K562 (cell line): ENCODE measurements at regions not wholly inside any gene's neighbourhood (a gene's known extent, or its start where the extent isn't known, plus 50 kb on each side); places are given as distances from the start of the nearest gene placed in this dataset.
A peak's percentile ranks its signal among the peaks of the same experiment; 100 is the strongest.

Experiments
- ATAC-seq: fragments of 200-7000 bp; cut with Tn5 transposase; 3 replicates; pipeline ENCODE4 v1.9.1; 2020; ENCODE audit warnings: moderate library complexity
- BruUV-seq: library from RNA; stranded (reverse); fragments of 400-500 nt; replicated peaks from 2 replicates; lab custom pipeline; 2021; lab: Mats Ljungman, UMichigan
- CTCF ChIA-PET: fragments of 300-600 bp; formaldehyde crosslinking; extraction: SDS; loops from one replicate; lab custom pipeline; 2021; ENCODE audit warnings: low intra/inter-chr PET ratio; lab: Yijun Ruan, JAX
- POLR2A ChIA-PET: fragments of 300-600, 350-650 bp; sonication (Branson Sonifier 250); formaldehyde crosslinking; extraction: SDS; loops from one replicate; lab custom pipeline; 2021; ENCODE audit warnings: antibody characterized with exemption, inconsistent platforms; lab: Yijun Ruan, JAX
- DNase-seq, 4 experiments: peaks; one replicate each; pipeline versions ENCODE4 v3.0.0 to v3.0.0-alpha.2; 2011 to 2018; ENCODE audit warnings: low spot score in 3 of 4, mixed read lengths in 3 of 4; ENCODE audit errors: extremely low read depth in 1 of 4
- FAIRE-seq: peaks from 2 replicates; lab custom pipeline; 2011; peaks lifted over from hg19 to GRCh38; lab: Jason Lieb, UNC
- H2AFZ ChIP-seq: 2 replicates; pipeline ENCODE4 v1.6.0; 2011; ENCODE audit warnings: low read depth, low read length, control low read depth, inconsistent platforms
- H3K27ac ChIP-seq: fragments of 200-600 bp; 3 replicates; pipeline ENCODE4 v1.8.0; 2011; ENCODE audit warnings: low read depth, mild to moderate bottlenecking, control low read depth, inconsistent platforms, low read length, moderate library complexity, mixed read lengths; ENCODE audit errors: extremely low read depth
- H3K27me3 ChIP-seq, 2 experiments: fragments of 300-600 bp in 1 of 2; 2 replicates in 1 of 2; 3 replicates in 1 of 2; pipeline versions ENCODE4 v1.6.0 to v1.8.0; 2011; ENCODE audit warnings: inconsistent platforms in 2 of 2, low read length in 2 of 2, mild to moderate bottlenecking in 1 of 2, mixed read lengths in 1 of 2, moderate library complexity in 1 of 2; ENCODE audit not compliant: control insufficient read depth in 2 of 2, insufficient read depth in 2 of 2
- H3K36me3 ChIP-seq: fragments of 300-600 bp; 3 replicates; pipeline ENCODE4 v1.8.0; 2011; ENCODE audit warnings: mild to moderate bottlenecking, low read length, inconsistent platforms; ENCODE audit not compliant: control insufficient read depth, insufficient read depth
- H3K4me1 ChIP-seq, 2 experiments: fragments of 200-600 bp in 1 of 2; replicated peaks in 1 of 2; 2 replicates in 1 of 2; 3 replicates in 1 of 2; pipeline versions ENCODE4 v1.5.1 to v1.8.0; 2011; ENCODE audit warnings: inconsistent platforms in 2 of 2, low read length in 2 of 2, mild to moderate bottlenecking in 1 of 2, mixed read lengths in 1 of 2, moderate library complexity in 1 of 2; ENCODE audit not compliant: control insufficient read depth in 2 of 2, insufficient read depth in 2 of 2
- H3K4me2 ChIP-seq: 2 replicates; pipeline ENCODE4 v1.6.1; 2011; ENCODE audit warnings: low read length, control low read depth, inconsistent platforms, mixed read lengths; ENCODE audit not compliant: insufficient read depth
- H3K4me3 ChIP-seq: fragments of 200-600 bp; sonication (generic), shearing (Covaris generic); 2 replicates; pipeline ENCODE4 v1.5.1; 2016; ENCODE audit warnings: control low read depth, inconsistent platforms
- H3K79me2 ChIP-seq: fragments of 200-600 bp; 3 replicates; pipeline ENCODE4 v1.8.0; 2011; ENCODE audit warnings: low read length, inconsistent platforms; ENCODE audit not compliant: control insufficient read depth, insufficient read depth
- H3K9ac ChIP-seq, 2 experiments: 2 replicates each; pipeline versions ENCODE4 v1.6.0 to v1.6.1; 2011; ENCODE audit warnings: low read depth in 2 of 2, low read length in 2 of 2, control low read depth in 1 of 2, inconsistent platforms in 1 of 2, mild to moderate bottlenecking in 1 of 2, mixed read lengths in 1 of 2; ENCODE audit not compliant: insufficient read depth in 1 of 2
- H3K9me1 ChIP-seq: one replicate; pipeline ENCODE4 v1.6.0; 2011; ENCODE audit warnings: inconsistent platforms, mild to moderate bottlenecking, low read length, moderate library complexity; ENCODE audit not compliant: control insufficient read depth, insufficient read depth
- H3K9me3 ChIP-seq: replicated peaks from 2 replicates; pipeline ENCODE4 v1.5.1; 2011; ENCODE audit warnings: low read depth, low read length, inconsistent platforms; ENCODE audit not compliant: control insufficient read depth, insufficient read depth
- H4K20me1 ChIP-seq: replicated peaks from 2 replicates; pipeline ENCODE4 v1.6.1; 2011; ENCODE audit warnings: low read length, inconsistent platforms, mixed read lengths; ENCODE audit not compliant: control insufficient read depth, insufficient read depth
- ARHGAP35 ChIP-seq: fragments of 450-650 bp; IDR thresholded peaks from 2 replicates; pipeline ENCODE4 v1.6.1; 2018; ENCODE audit not compliant: partially characterized antibody
- ATF6 ChIP-seq: sonication (generic); formaldehyde crosslinking; IDR thresholded peaks from 2 replicates; pipeline ENCODE4 v1.4.0; 2020; ENCODE audit warnings: mild to moderate bottlenecking, missing genetic modification reagents
- CC2D1A ChIP-seq: fragments of 450-650 bp; IDR thresholded peaks from 2 replicates; pipeline ENCODE4 v1.6.1; 2017; ENCODE audit warnings: mild to moderate bottlenecking
- CHCHD3 ChIP-seq: fragments of 250-450 bp; sonication (Bioruptor Pico); IDR thresholded peaks from 2 replicates; pipeline ENCODE4 v2.1.2; 2022; ENCODE audit warnings: mild to moderate bottlenecking
- CREBBP ChIP-seq: IDR thresholded peaks from one replicate; pipeline ENCODE4 v1.6.1; 2012; ENCODE audit warnings: low read depth, mild to moderate bottlenecking, control low read depth, inconsistent platforms, low read length
- E2F4 ChIP-seq: sonication (generic); formaldehyde crosslinking; IDR thresholded peaks from 2 replicates; pipeline ENCODE4 v1.8.0; 2022; ENCODE audit warnings: mild to moderate bottlenecking, low read depth, missing genetic modification reagents
- HNRNPH1 ChIP-seq: fragments of 200-400 bp; formaldehyde crosslinking; optimal IDR thresholded peaks from 2 replicates; pipeline ENCODE3; 2017; ENCODE audit warnings: low read depth, mild to moderate bottlenecking, low read length, moderate library complexity
- NR0B1 ChIP-seq: fragments of 450-650 bp; IDR thresholded peaks from one replicate; pipeline ENCODE4 v1.6.1; 2018; ENCODE audit warnings: mild to moderate bottlenecking, moderate library complexity; ENCODE audit not compliant: partially characterized antibody
- NR3C1 ChIP-seq: sonication (generic); formaldehyde crosslinking; IDR thresholded peaks from 2 replicates; pipeline ENCODE4 v1.8.1; 2022; ENCODE audit warnings: missing genetic modification reagents
- RBM39 ChIP-seq: fragments of 200-400 bp; formaldehyde crosslinking; optimal IDR thresholded peaks from 2 replicates; pipeline ENCODE3; 2018; ENCODE audit warnings: low read depth, low read length
- TSHZ1 ChIP-seq: fragments of 250-450 bp; sonication (Bioruptor Pico); IDR thresholded peaks from 2 replicates; pipeline ENCODE4 v1.4.0; 2020; ENCODE audit warnings: mild to moderate bottlenecking, moderate library complexity
- ZKSCAN8 ChIP-seq: fragments of 200-800 bp; sonication (Bioruptor generic); IDR thresholded peaks from 2 replicates; pipeline ENCODE4 v1.6.1; 2016; ENCODE audit warnings: missing genetic modification characterization, missing compliant biosample characterization
- ZNF778 ChIP-seq: fragments of 450-650 bp; formaldehyde crosslinking; IDR thresholded peaks from 2 replicates; pipeline ENCODE4 v1.4.0; 2020; ENCODE audit warnings: mild to moderate bottlenecking, moderate library complexity
- WGBS: fragments of 100-300 bp; shearing (Covaris generic); methylation state at CpG from one replicate; pipeline ENCODE4 v1.1.6; 2016; ENCODE audit warnings: low coverage, mixed read lengths; ENCODE audit not compliant: insufficient coverage; ENCODE audit errors: missing lambda C conversion rate; 5-methylcytosine and 5-hydroxymethylcytosine counted together
- in situ Hi-C: fragments of 300-500 bp; cut with MboI; formaldehyde crosslinking; loops from 4 replicates; pipeline ENCODE4 v1.15.0; 2018; ENCODE audit warnings: inconsistent platforms, mixed read lengths
- intact Hi-C: fragments of 100-400 bp; cut with micrococcal nuclease; formaldehyde crosslinking; loops from 2 replicates; pipeline ENCODE4 v1.14.2; 2022

GRCh38 chr22:22168190-22168940, 76.2 kb upstream of the VPREB1 start:
- peak overlapping the region; percentile 3; the same call in 1 of the 2 replicates for H3K4me3 ChIP-seq
- POLR2A ChIA-PET, result interaction anchor here (0.6 to 11.6 kb wide), 9 partner anchors 10 to 186 kb away, joined by 3 to 193 read pairs (median 4); partner anchors contain the start of gene TOP3B
- H3K9me3 ChIP-seq, result no peaks in the 10 kb centered on the region
- no peak overlapping the region for H3K27ac ChIP-seq
- DNase-seq (peak; percentile 74 to 98 (median 90)), ATAC-seq (peak; percentile 65), FAIRE-seq (peak; percentile 66)
- no peaks in the 10 kb centered on the region for H4K20me1 ChIP-seq
- 2% methylated on average over 7 of the region's 7 CpGs for whole genome bisulfite sequencing
- H3K9ac ChIP-seq, result no peak overlapping the region
- H3K36me3 ChIP-seq, result no peaks in the 10 kb centered on the region
- H2AFZ ChIP-seq, result peak overlapping the region; percentile 81
- peak overlapping the region; percentile 65 for H3K4me2 ChIP-seq
- peaks cover 0 to 21% of the 10 kb centered on the region in 2 experiments; a peak in 2 of 5 replicates for H3K27me3 ChIP-seq
- no peaks in the 10 kb centered on the region for H3K79me2 ChIP-seq
- H3K9me1 ChIP-seq, result peaks cover 5% of the 10 kb centered on the region
- BruUV-seq, result no TSS peak
- CTCF ChIA-PET, result interaction anchor here (0.7 to 1.1 kb wide), 5 partner anchors 10 to 277 kb away, joined by 3 to 5 read pairs (median 3); no protein-coding TSS in a partner anchor
- peaks cover 0 to 3% of the 10 kb centered on the region in 2 experiments; a peak in 1 of 5 replicates for H3K4me1 ChIP-seq
- in situ Hi-C loops, result no loop called here
- intact Hi-C loops, result loop anchor here (2.0 kb wide), 2 partner anchors 20 to 68 kb away; no protein-coding TSS in a partner anchor
- TF ChIP-seq HNRNPH1 (no peak), ATF6 (no peak), CREBBP (no peak), TSHZ1 (CRISPR knock-in tag) (peak; percentile 86), NR3C1 (CRISPR knock-in tag) (no peak), RBM39 (peak; percentile 23), ZKSCAN8 (CRISPR knock-in tag) (peak; percentile 74; the same call in 1 of the 2 replicates), CC2D1A (0 out of 2 replicates have a peak, but pooled peaks have one; percentile 75), E2F4 (0 out of 2 replicates have a peak, but pooled peaks have one; percentile 27), ARHGAP35 (no peak), CHCHD3 (CRISPR knock-in tag) (peak; percentile 77), NR0B1 (no peak), ZNF778 (CRISPR knock-in tag) (no peak)
